ENCODE measurements at regions not wholly inside any gene's neighbourhood (a gene's known extent, or its start where the extent isn't known, plus 50 kb on each side); places are given as distances from the start of the nearest gene placed in this dataset.

DNA sequence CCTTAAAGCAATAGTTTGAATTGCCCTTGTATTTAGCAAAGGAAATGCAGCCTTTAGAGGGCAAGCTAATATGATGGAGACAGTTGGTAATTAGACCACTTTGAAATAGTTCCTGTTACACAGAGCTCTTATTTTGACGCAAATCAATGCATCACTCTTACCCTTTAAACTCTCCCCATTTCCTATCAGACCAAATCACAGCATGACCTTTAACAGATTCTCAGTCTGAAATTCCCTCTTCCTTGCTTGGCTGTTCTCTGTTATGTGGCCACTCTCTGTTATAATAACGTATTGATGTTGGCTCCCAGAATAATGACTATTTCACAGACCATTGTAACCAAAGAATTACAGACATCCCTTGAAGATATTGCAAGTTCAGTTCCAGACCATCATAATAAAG lies 66.9 kb upstream of the NGF start:
- TF ChIP-seq, protein P1, sequence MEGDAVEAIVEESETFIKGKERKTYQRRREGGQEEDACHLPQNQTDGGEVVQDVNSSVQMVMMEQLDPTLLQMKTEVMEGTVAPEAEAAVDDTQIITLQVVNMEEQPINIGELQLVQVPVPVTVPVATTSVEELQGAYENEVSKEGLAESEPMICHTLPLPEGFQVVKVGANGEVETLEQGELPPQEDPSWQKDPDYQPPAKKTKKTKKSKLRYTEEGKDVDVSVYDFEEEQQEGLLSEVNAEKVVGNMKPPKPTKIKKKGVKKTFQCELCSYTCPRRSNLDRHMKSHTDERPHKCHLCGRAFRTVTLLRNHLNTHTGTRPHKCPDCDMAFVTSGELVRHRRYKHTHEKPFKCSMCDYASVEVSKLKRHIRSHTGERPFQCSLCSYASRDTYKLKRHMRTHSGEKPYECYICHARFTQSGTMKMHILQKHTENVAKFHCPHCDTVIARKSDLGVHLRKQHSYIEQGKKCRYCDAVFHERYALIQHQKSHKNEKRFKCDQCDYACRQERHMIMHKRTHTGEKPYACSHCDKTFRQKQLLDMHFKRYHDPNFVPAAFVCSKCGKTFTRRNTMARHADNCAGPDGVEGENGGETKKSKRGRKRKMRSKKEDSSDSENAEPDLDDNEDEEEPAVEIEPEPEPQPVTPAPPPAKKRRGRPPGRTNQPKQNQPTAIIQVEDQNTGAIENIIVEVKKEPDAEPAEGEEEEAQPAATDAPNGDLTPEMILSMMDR (IDR thresholded peaks at IDR 0.05; ENCODE audit: low read depth, low read length) = no peak
- no peak for TF ChIP-seq EZH2phosphoT487 (IDR thresholded peaks at IDR 0.05; ENCODE audit: low read depth)
